HG03039 (cell line): ENCODE measurements at regions not wholly inside any gene's neighbourhood (a gene's known extent, or its start where the extent isn't known, plus 50 kb on each side); places are given as distances from the start of the nearest gene placed in this dataset.

ENCODE experiments used
- ATAC-seq: cut with Tn5 transposase; IDR thresholded peaks from one replicate; pipeline ENCODE4 v1.9.1; 2021; ENCODE audit warnings: mild to moderate bottlenecking, moderate library complexity; ENCODE audit not compliant: unreplicated experiment

DNA sequence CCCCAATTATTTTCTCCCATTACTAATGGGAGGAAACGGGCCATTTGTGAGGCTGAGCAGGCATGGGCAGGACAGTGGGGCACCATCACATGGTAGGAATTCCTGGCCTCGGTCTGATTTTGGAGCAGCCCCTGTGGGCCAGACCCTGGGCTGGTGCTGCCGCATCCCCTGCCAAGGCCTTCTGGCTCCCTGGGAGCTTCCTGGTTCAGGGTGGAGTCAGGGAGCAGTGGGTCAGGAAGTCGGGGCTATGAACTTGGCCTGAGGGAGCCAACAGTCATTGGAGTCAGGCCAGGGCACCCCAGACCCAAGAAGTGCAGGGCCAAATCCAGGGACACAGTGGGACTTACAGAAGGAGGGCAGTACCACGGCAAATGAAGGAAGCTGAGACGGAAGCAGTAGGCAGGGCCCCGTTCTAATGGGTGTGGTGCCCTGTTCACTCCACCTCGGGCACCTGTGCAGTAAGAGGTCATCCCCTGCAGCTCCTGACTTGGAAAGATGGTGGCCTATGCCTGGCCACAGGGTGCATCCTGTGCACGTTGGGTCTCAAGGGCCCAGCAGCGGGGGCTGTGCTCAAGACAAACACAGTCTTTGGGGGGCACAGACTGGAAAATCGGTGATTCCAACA is 328.1 kb downstream of the SMAD2 start:
- no peak for ATAC-seq

DNA sequence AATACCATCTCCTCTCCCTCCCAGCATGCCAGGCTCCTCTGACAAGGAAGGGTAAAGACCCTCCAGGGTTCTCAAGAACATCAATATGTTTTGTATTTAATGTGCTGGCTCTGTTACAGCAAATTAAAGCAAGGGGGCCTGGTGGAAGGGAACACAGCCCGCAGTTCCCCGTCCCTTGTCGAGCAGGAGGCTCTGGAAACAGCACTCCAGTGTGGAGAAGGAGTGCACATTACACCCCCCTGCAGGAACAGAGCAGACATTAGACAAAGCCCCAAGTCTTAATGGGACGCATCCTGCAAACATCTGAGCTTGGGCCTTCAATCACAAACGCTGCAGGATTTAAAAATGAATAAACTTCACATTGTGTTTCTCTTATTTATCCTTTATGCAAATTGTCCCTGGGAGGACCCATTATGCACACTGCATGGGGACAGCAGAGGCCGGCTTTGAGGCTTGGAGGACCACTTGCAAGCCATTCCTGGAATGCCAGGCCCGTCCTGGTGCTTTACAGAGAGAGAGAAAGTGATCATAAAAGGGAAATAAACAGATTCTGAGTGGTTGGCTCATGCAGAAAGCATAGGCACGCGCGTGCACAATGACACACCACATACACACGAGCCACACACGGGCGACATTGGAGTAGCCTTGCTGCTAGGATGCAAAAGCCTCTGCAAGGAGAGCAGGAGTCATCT is 328.7 kb downstream of the SMAD2 start:
- no peak for ATAC-seq

DNA sequence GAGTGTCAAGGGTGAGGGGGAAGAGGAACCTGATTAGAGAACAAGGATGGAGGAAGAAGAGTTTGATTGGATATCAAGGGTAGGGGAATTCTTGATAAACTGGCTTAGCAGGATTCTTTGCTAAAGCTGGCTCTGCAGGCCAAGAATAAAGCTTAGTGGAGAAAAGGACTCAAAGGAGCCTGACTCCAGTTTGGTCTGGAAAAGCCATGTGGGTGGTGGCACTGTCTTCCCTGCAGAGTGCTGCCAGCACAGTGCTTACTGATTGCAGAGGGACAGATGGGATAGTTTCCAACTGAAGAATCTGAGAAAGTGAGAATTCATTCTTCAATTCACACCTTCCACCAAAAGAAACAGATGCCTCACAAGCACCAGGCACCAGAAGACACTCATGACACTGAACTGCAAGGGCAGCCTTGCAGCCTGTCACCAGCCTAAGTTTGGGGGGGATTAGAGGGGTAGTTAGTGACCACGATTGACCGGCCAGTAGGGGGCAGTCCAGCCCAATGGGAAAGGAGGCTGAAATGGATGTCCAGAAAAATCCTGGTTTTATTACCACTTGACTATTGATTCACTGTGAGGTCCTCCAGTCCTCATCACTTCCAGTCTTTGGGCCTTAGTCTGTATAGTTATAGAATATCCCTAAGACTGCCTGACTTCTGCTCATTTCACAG is 334.5 kb downstream of the SMAD2 start:
- no peak for ATAC-seq

GRCh38 chr18:47594621-47595086 is 335.8 kb downstream of the SMAD2 start:
- ATAC-seq: no peak

GRCh38 chr18:47593744-47594472 is 336.6 kb downstream of the SMAD2 start:
- ATAC-seq: no peak

GRCh38 chr18:47591429-47591828 is 339.0 kb downstream of the SMAD2 start:
- ATAC-seq: no peak

GRCh38 chr18:47587587-47587986 is 336.1 kb upstream of the SKOR2 start:
- ATAC-seq: no peak

DNA sequence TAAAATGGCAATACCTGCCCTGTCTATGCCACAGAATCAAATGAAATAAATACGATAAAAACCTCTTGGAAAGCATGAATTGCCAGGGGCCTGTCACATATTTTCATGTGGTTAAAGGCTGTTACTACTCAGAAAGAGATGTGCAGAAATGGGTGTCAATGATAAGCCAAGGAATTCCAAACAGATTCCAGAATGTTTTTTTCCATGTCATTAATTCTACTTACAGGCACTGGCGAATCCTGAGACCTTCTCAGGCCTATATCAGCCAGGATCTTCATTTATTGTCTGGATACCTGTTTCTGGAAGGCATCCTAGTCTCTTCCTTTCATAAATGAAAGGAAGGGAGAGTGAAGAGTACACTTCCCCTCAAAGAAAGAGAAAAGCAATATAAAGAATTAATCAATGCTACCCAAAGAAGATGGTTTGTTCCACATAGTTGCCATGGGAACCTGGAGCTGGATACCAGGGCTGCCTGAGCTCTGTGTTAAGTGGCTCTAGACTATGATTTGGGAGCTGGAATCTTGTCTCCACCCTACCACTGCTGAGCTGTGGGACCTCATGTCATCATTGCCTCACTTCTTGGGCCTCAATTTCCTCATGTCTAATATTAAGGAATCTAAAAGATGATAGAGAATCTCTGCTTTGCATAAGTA is 335.1 kb upstream of the SKOR2 start:
- no peak for ATAC-seq

- no peak for ATAC-seq
Measured at GRCh38 chr18:47585914-47586313, 334.5 kb upstream of the SKOR2 start.

- no peak for ATAC-seq
Measured at GRCh38 chr18:47585136-47585535, 333.7 kb upstream of the SKOR2 start.

DNA sequence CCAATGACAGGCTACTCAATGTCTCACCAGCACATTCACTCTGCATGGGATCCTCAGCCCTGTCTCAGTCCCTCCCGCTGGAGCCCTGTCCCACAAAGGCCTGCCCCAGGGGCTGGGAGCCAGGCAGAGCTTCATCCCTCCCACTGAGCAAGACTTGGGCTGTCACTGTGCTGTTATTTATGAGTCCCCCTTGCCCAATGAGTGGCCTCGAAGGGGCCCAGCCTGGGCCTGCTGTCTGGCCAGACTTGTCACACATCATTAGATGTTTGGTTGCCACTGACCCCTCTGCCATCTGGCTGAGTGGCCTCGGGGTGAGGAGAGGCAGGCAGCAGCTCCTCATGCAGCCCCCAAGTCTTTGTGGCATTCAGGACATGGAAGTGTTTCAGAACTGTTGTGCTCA is 330.6 kb upstream of the SKOR2 start:
- no peak for ATAC-seq

DNA sequence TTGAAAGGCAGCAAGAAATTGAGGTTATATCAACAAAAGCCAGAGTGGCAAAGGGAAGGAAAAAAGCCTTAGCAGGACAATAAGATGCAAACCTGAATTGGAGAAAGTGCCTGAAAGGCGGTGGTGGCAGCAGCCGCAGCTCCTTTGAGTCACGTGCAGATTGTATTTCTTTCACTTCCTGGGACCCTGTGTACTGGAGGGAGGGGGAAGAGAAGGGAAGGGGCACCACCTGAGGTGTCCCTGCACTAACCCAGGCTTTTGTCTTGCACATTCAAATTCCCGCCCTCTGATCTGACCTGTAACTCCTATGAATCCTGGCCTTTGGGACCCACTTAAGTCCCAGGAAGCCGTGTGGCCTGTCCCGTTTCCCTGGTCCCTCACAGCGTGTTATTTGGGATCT is 326.1 kb upstream of the SKOR2 start:
- ATAC-seq: no peak

DNA sequence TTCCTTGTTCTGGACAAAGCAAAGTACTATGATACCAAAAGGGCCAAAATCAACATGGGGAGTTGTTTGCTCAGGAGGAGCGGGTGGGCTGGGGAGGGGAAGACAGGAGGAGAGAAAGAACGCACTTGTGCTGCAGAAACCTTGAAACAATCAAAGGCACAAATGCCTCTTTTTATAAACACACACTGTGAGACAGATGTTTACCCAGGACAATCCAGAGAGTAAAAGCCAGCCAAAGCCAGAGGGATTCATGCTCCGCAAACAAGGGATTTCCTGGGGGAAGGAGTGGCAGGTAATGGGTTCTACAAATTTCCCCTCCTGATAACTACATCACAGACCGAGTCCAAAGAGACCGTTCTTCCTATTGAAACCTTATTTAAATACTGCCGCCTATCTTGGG is 323.5 kb upstream of the SKOR2 start:
- no peak for ATAC-seq

DNA sequence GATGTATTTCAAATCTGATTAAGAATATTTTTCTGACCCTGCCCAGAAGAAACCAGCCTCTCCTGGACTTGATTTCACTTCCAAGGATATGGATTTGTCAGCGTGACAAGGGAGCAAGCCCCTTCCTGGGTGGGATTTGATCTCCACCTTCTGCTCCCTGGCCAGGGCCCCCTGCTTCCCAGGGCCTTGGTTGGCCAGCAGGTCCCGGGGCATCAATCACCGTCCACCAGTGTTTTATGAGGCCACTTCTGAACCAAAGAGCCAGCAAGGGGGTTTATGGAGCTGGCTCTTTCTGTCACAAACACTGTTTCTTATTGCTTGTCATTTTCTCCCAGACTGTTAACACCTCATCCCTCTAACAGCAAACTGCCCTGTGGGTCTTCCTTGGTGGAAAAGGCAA is 320.5 kb upstream of the SKOR2 start:
- ATAC-seq: no peak

DNA sequence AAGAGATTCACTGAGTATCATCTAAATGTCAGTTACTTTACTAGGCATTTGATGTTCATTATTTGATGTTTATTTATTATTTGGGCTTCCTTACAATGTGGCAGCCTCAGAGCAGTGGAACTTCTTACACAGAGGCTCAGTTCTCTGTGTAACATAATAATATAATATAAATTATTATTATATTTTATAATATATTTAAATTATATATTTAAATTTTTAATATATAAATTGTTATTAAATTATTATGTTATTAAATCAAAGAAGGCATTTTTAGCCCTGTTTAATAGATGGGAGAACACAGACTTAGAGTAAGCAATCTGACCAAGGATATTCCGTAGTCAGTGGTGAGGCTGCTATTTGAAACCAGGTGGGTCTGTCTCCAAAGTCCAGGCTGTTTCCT is 315.3 kb upstream of the SKOR2 start:
- no peak for ATAC-seq

DNA sequence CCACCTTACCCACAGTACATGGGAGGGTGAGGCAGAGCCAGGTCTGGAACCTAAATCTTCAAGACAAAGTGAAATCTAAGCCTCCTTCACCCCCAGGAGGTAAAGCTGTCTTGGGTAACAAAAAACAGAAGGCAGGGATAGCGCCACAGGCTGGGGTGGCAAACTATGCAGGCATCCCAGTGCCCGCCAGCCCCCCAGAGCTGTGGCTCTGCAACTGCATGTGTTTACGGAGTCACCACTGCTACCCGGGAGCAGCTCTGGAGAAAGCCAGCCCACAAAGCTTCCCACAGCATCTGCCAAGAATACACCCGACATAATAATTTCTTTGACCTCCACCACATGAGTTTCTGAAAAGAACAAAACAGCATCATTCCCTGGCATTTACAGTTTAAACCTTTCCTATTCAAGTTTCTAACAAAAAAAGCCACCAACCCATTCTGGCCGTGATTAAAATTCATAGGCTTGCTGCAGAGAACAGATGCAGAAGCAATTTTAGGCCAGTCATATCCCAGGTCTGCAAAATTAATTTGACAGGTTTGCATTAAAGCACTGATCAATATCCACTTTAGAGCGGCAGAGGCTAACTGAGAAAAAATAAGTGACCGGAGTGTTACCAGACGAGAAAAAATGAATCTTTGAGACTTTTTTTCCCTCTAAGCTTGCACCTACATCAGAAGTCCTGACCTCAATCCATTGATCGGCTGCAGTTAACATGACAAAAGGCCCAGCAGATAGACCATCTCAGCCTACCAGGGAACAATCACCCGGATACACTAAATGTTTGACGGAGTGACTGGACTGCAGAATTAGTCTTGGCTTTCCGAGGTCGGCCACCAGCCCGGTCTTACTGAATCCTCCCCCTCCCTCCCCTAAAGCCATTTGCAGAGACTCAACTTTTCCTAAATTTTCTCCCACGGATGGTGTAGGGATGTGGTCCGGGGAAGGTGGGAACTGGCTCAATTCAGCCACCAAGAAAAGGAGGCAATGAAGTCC is 309.6 kb upstream of the SKOR2 start:
- no peak for ATAC-seq

DNA sequence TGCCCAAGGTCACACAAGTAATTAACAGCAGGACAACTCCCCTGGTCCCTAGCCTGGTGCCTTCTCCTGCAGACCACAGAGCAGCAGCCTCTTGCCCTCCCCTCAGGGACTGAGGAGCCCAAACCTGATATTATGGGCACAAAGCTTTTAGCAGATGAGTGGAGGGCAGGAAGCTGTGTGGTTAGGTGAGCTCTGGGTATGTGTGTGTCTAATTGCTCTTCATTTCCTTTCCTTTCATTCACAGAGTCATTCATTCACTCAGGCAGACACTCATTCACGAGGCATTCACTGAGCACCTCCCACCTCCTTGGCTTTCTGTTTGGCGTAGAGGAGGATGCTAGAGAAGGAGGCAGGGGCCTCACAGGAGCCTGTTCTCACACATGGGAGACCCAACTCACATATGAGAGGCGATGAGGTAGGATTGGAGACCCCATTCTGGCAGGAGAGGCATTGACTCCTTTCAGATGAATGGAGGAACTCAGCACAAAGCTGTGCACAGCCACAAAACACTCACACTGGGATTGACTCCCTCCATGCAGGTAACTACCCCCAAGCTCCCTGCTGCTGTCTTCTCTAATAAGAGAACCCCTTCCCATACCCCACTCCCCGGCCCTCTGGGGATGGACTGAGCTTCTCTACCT is 306.8 kb upstream of the SKOR2 start:
- ATAC-seq: no peak

DNA sequence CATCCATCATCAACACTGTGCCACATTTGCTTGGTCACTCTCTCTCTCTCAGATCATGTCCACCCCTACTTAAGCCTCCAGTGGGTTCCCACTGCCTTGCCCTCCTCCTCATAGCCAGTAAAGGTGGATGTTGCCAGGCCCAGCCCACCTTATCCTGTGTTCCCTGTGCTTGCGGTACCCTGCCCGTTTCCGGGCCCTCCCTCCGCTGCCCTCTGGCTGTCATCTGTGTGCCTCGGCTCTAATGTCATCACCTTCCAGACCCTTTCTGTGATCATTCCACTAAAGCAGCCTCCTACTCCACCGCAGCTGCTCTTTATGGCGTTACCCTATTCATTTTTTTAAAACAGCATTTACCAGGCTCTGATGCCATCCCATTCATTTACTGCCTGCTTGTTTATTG is 305.7 kb upstream of the SKOR2 start:
- ATAC-seq: no peak

- ATAC-seq: no peak
Measured at GRCh38 chr18:47552783-47553182, 301.3 kb upstream of the SKOR2 start.
